OCI-LY7 (cell line): ENCODE measurements at regions not wholly inside any gene's neighbourhood (a gene's known extent, or its start where the extent isn't known, plus 50 kb on each side); places are given as distances from the start of the nearest gene placed in this dataset.

Experiments
- BruUV-seq: library from RNA; stranded (reverse); fragments of 400-500 nt; replicated peaks from 2 replicates; lab custom pipeline; 2021; lab: Mats Ljungman, UMichigan
- CTCF ChIA-PET: fragments of 300-600 bp; sonication (Branson Sonifier 250); formaldehyde crosslinking; loops from one replicate; lab custom pipeline; 2022; ENCODE audit warnings: antibody characterized with exemption; ENCODE audit not compliant: unreplicated experiment; lab: Charles Lee
- POLR2A ChIA-PET: fragments of 300-600 bp; sonication (Branson Sonifier 250); formaldehyde crosslinking; loops from one replicate; lab custom pipeline; 2022; ENCODE audit warnings: antibody characterized with exemption; lab: Charles Lee
- DNase-seq: peaks from one replicate; pipeline ENCODE4 v3.0.0-alpha.2; 2015; ENCODE audit warnings: low spot score
- H2AFZ ChIP-seq: fragments of 200-600 bp; sonication (generic), shearing (Covaris generic); 2 replicates; pipeline ENCODE4 v1.6.1; 2014; ENCODE audit warnings: mild to moderate bottlenecking, antibody characterized with exemption, low read length, moderate library complexity
- H3K27ac ChIP-seq: fragments of 200-600 bp; sonication (generic); 2 replicates; pipeline ENCODE4 v1.5.1; 2014; ENCODE audit warnings: mixed run types, low read depth, mild to moderate bottlenecking, moderate library complexity, low read length, inconsistent platforms; ENCODE audit not compliant: poor library complexity, severe bottlenecking
- H3K36me3 ChIP-seq: fragments of 200-600 bp; sonication (generic); 2 replicates; pipeline ENCODE4 v1.6.1; 2014; ENCODE audit warnings: mild to moderate bottlenecking, antibody characterized with exemption, low read length, moderate library complexity, mixed read lengths; ENCODE audit not compliant: insufficient read depth
- H3K4me1 ChIP-seq: fragments of 200-600 bp; sonication (generic); 2 replicates; pipeline ENCODE4 v1.5.1; 2014; ENCODE audit warnings: mild to moderate bottlenecking, low read length; ENCODE audit not compliant: insufficient read depth, poor library complexity, severe bottlenecking
- H3K4me2 ChIP-seq: fragments of 200-600 bp; sonication (generic); 2 replicates; pipeline ENCODE4 v1.6.1; 2014; ENCODE audit warnings: mild to moderate bottlenecking, low read length
- H3K4me3 ChIP-seq: fragments of 200-600 bp; sonication (generic); 2 replicates; pipeline ENCODE4 v1.5.1; 2014; ENCODE audit warnings: mild to moderate bottlenecking, low read depth, low read length; ENCODE audit not compliant: poor library complexity, severe bottlenecking
- H3K79me2 ChIP-seq: fragments of 200-600 bp; sonication (generic); 2 replicates; pipeline ENCODE4 v1.6.1; 2016; ENCODE audit warnings: low read depth, mild to moderate bottlenecking, low read length, moderate library complexity, mixed read lengths; ENCODE audit not compliant: insufficient read depth
- H3K9me2 ChIP-seq: fragments of 200-600 bp; sonication (generic); 2 replicates; pipeline ENCODE4 v1.6.1; 2016; ENCODE audit warnings: mild to moderate bottlenecking, low read length, mixed read lengths; ENCODE audit not compliant: insufficient read depth
- H3K9me3 ChIP-seq: fragments of 200-600 bp; sonication (generic); 2 replicates; pipeline ENCODE4 v1.6.1; 2014; ENCODE audit warnings: mild to moderate bottlenecking, mixed run types, low read length, mixed read lengths
- H4K20me1 ChIP-seq: fragments of 200-600 bp; sonication (generic); 2 replicates; pipeline ENCODE4 v1.6.1; 2014; ENCODE audit warnings: mild to moderate bottlenecking, antibody characterized with exemption, low read length, moderate library complexity, mixed read lengths; ENCODE audit not compliant: insufficient read depth
- EZH2phosphoT487 ChIP-seq: fragments of 200-600 bp; sonication (generic); IDR thresholded peaks from 2 replicates; pipeline ENCODE4 v1.6.1; 2018; ENCODE audit warnings: low read depth, borderline replicate concordance, mild to moderate bottlenecking, mixed run types, antibody characterized with exemption, low read length, moderate library complexity, mixed read lengths
- intact Hi-C: fragments of 100-400 bp; cut with micrococcal nuclease; formaldehyde crosslinking; loops from one replicate; pipeline ENCODE4 v1.10.0; 2022; ENCODE audit not compliant: unreplicated experiment
- TF ChIP-seq, protein P1 (sequence below): fragments of 200-600 bp; sonication (generic); conservative IDR thresholded peaks from 2 replicates; pipeline ENCODE4 v1.5.1; 2014; ENCODE audit warnings: mild to moderate bottlenecking, antibody characterized with exemption, low read length, moderate library complexity, mixed read lengths

DNA sequence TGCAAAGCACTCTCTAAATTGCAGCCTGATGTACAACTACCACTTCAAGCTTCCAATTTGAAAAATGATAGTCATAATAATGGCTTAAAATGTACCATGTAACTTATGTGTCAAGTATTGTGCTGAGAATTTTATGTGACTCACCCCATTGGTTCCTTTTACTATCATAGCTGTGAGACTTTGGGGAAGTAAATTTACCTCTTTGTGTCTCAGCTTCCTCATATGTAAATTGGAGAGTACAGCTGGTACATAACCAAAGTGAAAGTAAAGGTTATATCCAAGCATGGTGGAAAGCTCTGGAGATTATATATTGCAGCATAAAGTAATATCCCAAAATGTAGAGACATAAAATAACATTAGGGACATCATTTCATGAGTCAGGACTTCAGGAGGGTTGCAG, 2200.4 kb upstream of the C9orf72 start:
- TF ChIP-seq, protein P1, sequence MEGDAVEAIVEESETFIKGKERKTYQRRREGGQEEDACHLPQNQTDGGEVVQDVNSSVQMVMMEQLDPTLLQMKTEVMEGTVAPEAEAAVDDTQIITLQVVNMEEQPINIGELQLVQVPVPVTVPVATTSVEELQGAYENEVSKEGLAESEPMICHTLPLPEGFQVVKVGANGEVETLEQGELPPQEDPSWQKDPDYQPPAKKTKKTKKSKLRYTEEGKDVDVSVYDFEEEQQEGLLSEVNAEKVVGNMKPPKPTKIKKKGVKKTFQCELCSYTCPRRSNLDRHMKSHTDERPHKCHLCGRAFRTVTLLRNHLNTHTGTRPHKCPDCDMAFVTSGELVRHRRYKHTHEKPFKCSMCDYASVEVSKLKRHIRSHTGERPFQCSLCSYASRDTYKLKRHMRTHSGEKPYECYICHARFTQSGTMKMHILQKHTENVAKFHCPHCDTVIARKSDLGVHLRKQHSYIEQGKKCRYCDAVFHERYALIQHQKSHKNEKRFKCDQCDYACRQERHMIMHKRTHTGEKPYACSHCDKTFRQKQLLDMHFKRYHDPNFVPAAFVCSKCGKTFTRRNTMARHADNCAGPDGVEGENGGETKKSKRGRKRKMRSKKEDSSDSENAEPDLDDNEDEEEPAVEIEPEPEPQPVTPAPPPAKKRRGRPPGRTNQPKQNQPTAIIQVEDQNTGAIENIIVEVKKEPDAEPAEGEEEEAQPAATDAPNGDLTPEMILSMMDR, result no peak
- Histone ChIP-seq H3K36me3 (no peaks in the 10 kb centered on the region), H3K4me2 (peak overlapping the region; percentile 54; the same call in 1 of the 2 replicates), H3K27ac (no peak overlapping the region), H2AFZ (peak overlapping the region; percentile 77; the same call in 1 of the 2 replicates), H3K9me3 (no peaks in the 10 kb centered on the region), H4K20me1 (no peaks in the 10 kb centered on the region), H3K9me2 (no peaks in the 10 kb centered on the region), H3K4me3 (peak overlapping the region; percentile 36), H3K79me2 (no peaks in the 10 kb centered on the region), H3K4me1 (peaks cover 5% of the 10 kb centered on the region)
- DNase-seq, result peak; percentile 19
- POLR2A ChIA-PET, result interaction anchor here (1.4 to 1.6 kb wide), 2 partner anchors 10 to 21 kb away, joined by 3 read pairs; no protein-coding TSS in a partner anchor
- CTCF ChIA-PET, result no interaction called here
- intact Hi-C loops, result no loop called here
- no TSS peak for BruUV-seq

DNA sequence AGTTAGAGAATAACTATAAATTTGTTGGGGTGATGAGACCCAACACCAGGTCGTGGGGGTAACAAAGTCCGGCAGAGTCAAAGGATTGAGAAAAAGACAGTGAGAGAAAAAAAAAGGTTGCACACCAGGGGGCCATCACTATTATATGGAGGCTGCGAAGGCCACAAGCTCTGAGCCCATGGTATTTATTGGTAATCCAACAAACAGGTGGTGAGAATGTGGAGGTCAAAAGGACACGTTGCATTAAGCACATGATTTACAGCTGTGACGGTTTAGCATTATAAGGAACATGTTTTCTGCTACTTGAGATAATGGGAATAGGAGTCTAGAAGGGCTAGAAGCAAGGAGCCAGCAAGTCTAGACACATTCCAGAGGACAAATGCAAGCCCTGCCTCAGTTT, 2202.2 kb upstream of the C9orf72 start:
- Histone ChIP-seq H3K9me2 (no peaks in the 10 kb centered on the region), H3K27ac (no peak overlapping the region), H3K79me2 (no peaks in the 10 kb centered on the region), H3K4me3 (no peak overlapping the region), H3K4me2 (no peak overlapping the region), H3K9me3 (no peaks in the 10 kb centered on the region), H3K36me3 (no peaks in the 10 kb centered on the region), H4K20me1 (no peaks in the 10 kb centered on the region), H2AFZ (no peak overlapping the region), H3K4me1 (peaks cover 5% of the 10 kb centered on the region)
- no peak for DNase-seq
- no peak for TF ChIP-seq EZH2phosphoT487
- TF ChIP-seq, protein P1, result no peak
- CTCF ChIA-PET, result no interaction called here
- no TSS peak for BruUV-seq
- POLR2A ChIA-PET, result no interaction called here
- intact Hi-C loops, result no loop called here

DNA sequence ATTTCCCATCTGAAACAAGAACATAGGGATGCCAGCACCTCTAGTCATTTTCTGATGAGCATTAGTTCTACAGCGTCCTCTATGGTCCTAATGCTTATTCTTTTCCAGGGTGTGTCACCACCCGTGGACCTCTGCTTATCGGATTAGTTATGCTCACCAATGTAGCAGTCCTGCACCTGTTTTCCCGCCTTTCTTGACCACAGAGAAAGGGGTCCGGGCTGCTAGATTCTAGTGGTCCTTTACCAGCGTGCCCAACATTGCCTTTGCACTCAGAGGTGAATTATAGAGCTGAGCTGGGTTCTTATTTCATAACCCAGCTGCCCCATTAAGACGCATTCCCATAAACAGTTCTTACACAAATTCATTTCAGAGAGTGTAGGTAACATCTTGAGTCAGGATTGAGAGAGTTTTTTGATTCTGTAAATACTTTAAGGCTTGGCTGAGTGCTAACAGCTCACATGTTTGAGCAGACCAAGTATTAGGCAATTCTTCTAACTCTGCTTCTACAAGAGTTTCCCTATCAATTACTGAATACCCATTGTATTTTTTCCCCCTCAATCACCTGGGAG, 2205.1 kb upstream of the C9orf72 start:
- no peak for TF ChIP-seq EZH2phosphoT487
- TF ChIP-seq, protein P1, result no peak
- no peaks in the 10 kb centered on the region for H3K36me3 ChIP-seq
- intact Hi-C loops, result loop anchor here (1.0 kb wide), 1 partner anchor 32 kb away; no protein-coding TSS in a partner anchor

More for the DNA sequence above, 2205.1 kb upstream of the C9orf72 start:
- H4K20me1 ChIP-seq, result no peaks in the 10 kb centered on the region
- no peak for DNase-seq
- no peak overlapping the region for H2AFZ ChIP-seq
- no peaks in the 10 kb centered on the region for H3K79me2 ChIP-seq
- ChIA-PET POLR2A (no interaction called here), CTCF (no interaction called here)
- no peak overlapping the region for H3K4me2 ChIP-seq
- no peak overlapping the region for H3K4me3 ChIP-seq
- no TSS peak for BruUV-seq
- H3K4me1 ChIP-seq, result peaks cover 3% of the 10 kb centered on the region
- H3K9me2 ChIP-seq, result no peaks in the 10 kb centered on the region
- no peaks in the 10 kb centered on the region for H3K9me3 ChIP-seq
- H3K27ac ChIP-seq, result no peak overlapping the region
